IMR-90 (cell line): ENCODE measurements at regions not wholly inside any gene's neighbourhood (a gene's known extent, or its start where the extent isn't known, plus 50 kb on each side); places are given as distances from the start of the nearest gene placed in this dataset.

Source experiments
- ATAC-seq: fragments of 200-7000 bp; cut with Tn5 transposase; 2 replicates; pipeline ENCODE4 v1.9.1; 2020; ENCODE audit warnings: low read depth, mild to moderate bottlenecking, moderate library complexity
- BruUV-seq: library from RNA; stranded (reverse); fragments of 400-500 nt; replicated peaks from 2 replicates; lab custom pipeline; 2021; lab: Mats Ljungman, UMichigan
- CTCF ChIA-PET: fragments of 300-600 bp; formaldehyde crosslinking; extraction: SDS; loops from one replicate; lab custom pipeline; 2021; ENCODE audit warnings: antibody characterized with exemption; lab: Yijun Ruan, JAX
- POLR2A ChIA-PET: fragments of 300-600 bp; sonication (Branson Sonifier 250); formaldehyde crosslinking; loops from one replicate; lab custom pipeline; 2022; ENCODE audit warnings: antibody characterized with exemption; ENCODE audit not compliant: unreplicated experiment; lab: Charles Lee
- DNase-seq: peaks from one replicate; pipeline ENCODE4 v3.0.0; 2013
- H2AFZ ChIP-seq: replicated peaks from 2 replicates; pipeline ENCODE3; 2013; ENCODE audit warnings: low read length, mild to moderate bottlenecking; ENCODE audit not compliant: poor library complexity
- H2AK5ac ChIP-seq: 2 replicates; pipeline ENCODE4 v1.6.1; 2013; ENCODE audit warnings: low read depth, low read length, inconsistent platforms
- H2AK9ac ChIP-seq: replicated peaks from 2 replicates; pipeline ENCODE3; 2013; ENCODE audit warnings: mild to moderate bottlenecking, low read depth, low read length, moderate library complexity; ENCODE audit not compliant: poor library complexity
- H2BK120ac ChIP-seq: 2 replicates; pipeline ENCODE4 v1.6.1; 2013; ENCODE audit warnings: low read depth, low read length, inconsistent platforms
- H2BK15ac ChIP-seq: 3 replicates; pipeline ENCODE4 v1.6.1; 2013; ENCODE audit warnings: low read depth, low read length, inconsistent platforms
- H2BK20ac ChIP-seq: 2 replicates; pipeline ENCODE4 v1.6.1; 2013; ENCODE audit warnings: low read depth, mild to moderate bottlenecking, inconsistent platforms, low read length, moderate library complexity
- H2BK5ac ChIP-seq: 2 replicates; pipeline ENCODE4 v1.6.1; 2013; ENCODE audit warnings: mild to moderate bottlenecking, low read depth, low read length, inconsistent platforms; ENCODE audit not compliant: poor library complexity, severe bottlenecking
- H3K14ac ChIP-seq: replicated peaks from 2 replicates; pipeline ENCODE4 v1.6.1; 2013; ENCODE audit warnings: low read depth, low read length, inconsistent platforms
- H3K18ac ChIP-seq: 2 replicates; pipeline ENCODE4 v1.6.1; 2013; ENCODE audit warnings: low read depth, low read length, control low read depth
- H3K23ac ChIP-seq: 2 replicates; pipeline ENCODE4 v1.6.1; 2013; ENCODE audit warnings: low read depth, low read length, inconsistent platforms
- H3K27ac ChIP-seq: 2 replicates; pipeline ENCODE4 v1.5.1; 2013; ENCODE audit warnings: mild to moderate bottlenecking, control low read depth, low read length; ENCODE audit not compliant: insufficient read depth
- H3K27me3 ChIP-seq: 2 replicates; pipeline ENCODE4 v1.6.1; 2013; ENCODE audit warnings: low read length; ENCODE audit not compliant: control insufficient read depth, insufficient read depth
- H3K36me3 ChIP-seq: 2 replicates; pipeline ENCODE4 v1.6.1; 2013; ENCODE audit warnings: low read length, mixed read lengths; ENCODE audit not compliant: control insufficient read depth, insufficient read depth
- H3K4ac ChIP-seq: 2 replicates; pipeline ENCODE4 v1.6.1; 2013; ENCODE audit warnings: low read depth, low read length, inconsistent platforms
- H3K4me1 ChIP-seq: 2 replicates; pipeline ENCODE4 v1.6.1; 2013; ENCODE audit warnings: low read length, mixed read lengths; ENCODE audit not compliant: control insufficient read depth, insufficient read depth
- H3K4me2 ChIP-seq: 2 replicates; pipeline ENCODE4 v1.6.1; 2013; ENCODE audit warnings: low read depth, mild to moderate bottlenecking, control low read depth, low read length, moderate library complexity
- H3K4me3 ChIP-seq: 2 replicates; pipeline ENCODE4 v1.5.1; 2013; ENCODE audit warnings: low read depth, mild to moderate bottlenecking, control low read depth, low read length, moderate library complexity; ENCODE audit not compliant: insufficient read depth
- H3K56ac ChIP-seq: 2 replicates; pipeline ENCODE4 v1.6.1; 2013; ENCODE audit warnings: low read length, inconsistent platforms; ENCODE audit not compliant: insufficient read depth; ENCODE audit errors: extremely low read depth
- H3K79me1 ChIP-seq, 2 experiments: 2 replicates each; pipeline ENCODE4 v1.6.1; 2013; ENCODE audit warnings: low read length in 2 of 2, inconsistent platforms in 1 of 2, low read depth in 1 of 2
- H3K9ac ChIP-seq: 2 replicates; pipeline ENCODE4 v1.6.1; 2013; ENCODE audit warnings: low read depth, low read length, control low read depth
- H3K9me1 ChIP-seq: 2 replicates; pipeline ENCODE4 v1.6.1; 2013; ENCODE audit warnings: low read length, inconsistent platforms; ENCODE audit not compliant: insufficient read depth
- H3K9me3 ChIP-seq: 2 replicates; pipeline ENCODE4 v1.6.1; 2013; ENCODE audit warnings: low read length; ENCODE audit not compliant: control insufficient read depth, insufficient read depth
- H4K20me1 ChIP-seq: 2 replicates; pipeline ENCODE4 v1.6.1; 2013; ENCODE audit warnings: low read length, inconsistent platforms; ENCODE audit not compliant: insufficient read depth
- H4K5ac ChIP-seq: 2 replicates; pipeline ENCODE4 v1.6.1; 2013; ENCODE audit warnings: mild to moderate bottlenecking, low read depth, low read length, control low read depth
- H4K8ac ChIP-seq, 2 experiments: 2 replicates each; pipeline ENCODE4 v1.6.1; 2013; ENCODE audit warnings: low read depth in 2 of 2, low read length in 2 of 2, control low read depth in 1 of 2, inconsistent platforms in 1 of 2
- H4K91ac ChIP-seq: 2 replicates; pipeline ENCODE4 v1.6.1; 2013; ENCODE audit warnings: low read depth, low read length, inconsistent platforms; ENCODE audit not compliant: insufficient read depth
- BHLHE40 ChIP-seq: fragments of 150-350 bp; IDR thresholded peaks from 2 replicates; pipeline ENCODE4 v1.6.1; 2016; ENCODE audit warnings: mild to moderate bottlenecking, low read depth, low read length
- CEBPB ChIP-seq: IDR thresholded peaks from 2 replicates; pipeline ENCODE4 v1.6.1; 2012; ENCODE audit warnings: low read depth, low read length, improper control_type of control experiment
- CHD1 ChIP-seq: IDR thresholded peaks from 2 replicates; pipeline ENCODE4 v1.6.1; 2012; ENCODE audit warnings: low read depth, low read length, improper control_type of control experiment
- FOS ChIP-seq: fragments of 150-350 bp; IDR thresholded peaks from 2 replicates; pipeline ENCODE4 v1.6.1; 2016; ENCODE audit warnings: low read depth, low read length
- MAFK ChIP-seq: IDR thresholded peaks from 2 replicates; pipeline ENCODE4 v1.6.1; 2012; ENCODE audit warnings: low read depth, low read length, improper control_type of control experiment
- MAZ ChIP-seq: IDR thresholded peaks from 2 replicates; pipeline ENCODE4 v1.6.1; 2012; ENCODE audit warnings: low read depth, mild to moderate bottlenecking, low read length, improper control_type of control experiment, moderate library complexity, borderline replicate concordance
- MXI1 ChIP-seq: IDR thresholded peaks from 2 replicates; pipeline ENCODE4 v1.6.1; 2012; ENCODE audit warnings: low read depth, mild to moderate bottlenecking, low read length, moderate library complexity, borderline replicate concordance
- NFE2L2 ChIP-seq: fragments of 150-350 bp; IDR thresholded peaks from 2 replicates; pipeline ENCODE4 v1.6.1; 2016; ENCODE audit warnings: low read depth, mild to moderate bottlenecking, low read length
- POLR2A ChIP-seq: IDR thresholded peaks from 2 replicates; pipeline ENCODE4 v1.6.1; 2012; ENCODE audit warnings: mild to moderate bottlenecking, low read depth, low read length
- RAD21 ChIP-seq: IDR thresholded peaks from 2 replicates; pipeline ENCODE4 v1.6.1; 2012; ENCODE audit warnings: low read length, improper control_type of control experiment
- RCOR1 ChIP-seq: IDR thresholded peaks from 2 replicates; pipeline ENCODE4 v1.6.1; 2012; ENCODE audit warnings: mild to moderate bottlenecking, low read length, improper control_type of control experiment; ENCODE audit not compliant: insufficient replicate concordance
- dilution Hi-C: fragments of 300-500 bp; cut with HindIII; formaldehyde crosslinking; loops from one replicate; pipeline ENCODE4 v1.14.3; 2018; ENCODE audit warnings: low sequenced_read_pairs; ENCODE audit not compliant: unreplicated experiment
- in situ Hi-C: fragments of 300-500 bp; cut with MboI; formaldehyde crosslinking; loops from 3 replicates; pipeline ENCODE4 v1.14.3; 2019; ENCODE audit warnings: low sequenced_read_pairs, inconsistent platforms, mixed read lengths
- intact Hi-C: fragments of 100-400 bp; cut with micrococcal nuclease; formaldehyde crosslinking; loops from 2 replicates; pipeline ENCODE4 v1.10.0; 2022
- TF ChIP-seq, protein P1 (sequence below): conservative IDR thresholded peaks from 2 replicates; pipeline ENCODE4 v1.5.1; 2012; ENCODE audit warnings: mild to moderate bottlenecking, low read depth, low read length, improper control_type of control experiment
- TF ChIP-seq, protein P2 (sequence below): fragments of 150-350 bp; IDR thresholded peaks from 2 replicates; pipeline ENCODE4 v1.6.1; 2016; ENCODE audit warnings: low read depth, mild to moderate bottlenecking, low read length, moderate library complexity, borderline replicate concordance

DNA sequence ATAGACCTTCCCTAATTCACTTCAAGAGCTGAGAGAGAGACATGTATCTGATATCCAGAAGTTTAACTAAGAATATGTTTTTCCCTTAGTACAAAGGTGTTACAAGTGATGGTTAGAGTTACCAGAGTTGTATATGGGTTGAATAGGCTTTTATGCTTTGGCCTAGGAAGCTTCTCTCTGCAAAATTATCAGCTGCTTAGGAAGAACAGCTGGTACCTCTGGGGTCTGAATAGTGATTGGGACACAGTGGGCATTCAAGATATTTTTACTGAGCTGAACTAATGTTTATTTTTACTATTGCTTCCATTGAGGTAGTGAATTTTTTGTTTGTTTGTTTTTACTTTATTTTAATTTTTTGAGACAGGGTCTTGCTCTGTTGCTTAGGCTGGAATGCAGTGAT, 67.6 kb upstream of the BASP1 start:
- Histone ChIP-seq H2AFZ (no peak overlapping the region), H3K4me3 (no peak overlapping the region), H2BK5ac (no peak overlapping the region), H3K14ac (no peak overlapping the region), H2BK20ac (no peak overlapping the region), H3K79me1 (no peaks in the 10 kb centered on the region; a peak in 1 of 4 replicates), H3K27ac (no peak overlapping the region), H3K9me1 (peaks cover 9% of the 10 kb centered on the region; the same call in 1 of the 2 replicates), H4K91ac (no peak overlapping the region), H3K56ac (no peak overlapping the region), H2AK9ac (no peak overlapping the region), H3K18ac (peak overlapping the region; percentile 56; the same call in 1 of the 2 replicates), H3K4me2 (no peak overlapping the region), H3K27me3 (no peaks in the 10 kb centered on the region), H2BK120ac (no peak overlapping the region), H3K4me1 (peaks cover 22% of the 10 kb centered on the region), H3K9ac (no peak overlapping the region), H2AK5ac (0 out of 2 replicates have a peak overlapping the region, but pooled peaks have one; percentile 59), H3K9me3 (no peaks in the 10 kb centered on the region), H3K23ac (no peak overlapping the region), H4K20me1 (no peaks in the 10 kb centered on the region), H2BK15ac (0 out of 3 replicates have a peak overlapping the region, but pooled peaks have one; percentile 64), H3K36me3 (no peaks in the 10 kb centered on the region), H3K4ac (no peak overlapping the region), H4K8ac (peak overlapping the region in 1 of 2 experiments; percentile 7; a peak in 1 of 4 replicates), H4K5ac (no peak overlapping the region)
- no TSS peak for BruUV-seq
- TF ChIP-seq, protein P1, sequence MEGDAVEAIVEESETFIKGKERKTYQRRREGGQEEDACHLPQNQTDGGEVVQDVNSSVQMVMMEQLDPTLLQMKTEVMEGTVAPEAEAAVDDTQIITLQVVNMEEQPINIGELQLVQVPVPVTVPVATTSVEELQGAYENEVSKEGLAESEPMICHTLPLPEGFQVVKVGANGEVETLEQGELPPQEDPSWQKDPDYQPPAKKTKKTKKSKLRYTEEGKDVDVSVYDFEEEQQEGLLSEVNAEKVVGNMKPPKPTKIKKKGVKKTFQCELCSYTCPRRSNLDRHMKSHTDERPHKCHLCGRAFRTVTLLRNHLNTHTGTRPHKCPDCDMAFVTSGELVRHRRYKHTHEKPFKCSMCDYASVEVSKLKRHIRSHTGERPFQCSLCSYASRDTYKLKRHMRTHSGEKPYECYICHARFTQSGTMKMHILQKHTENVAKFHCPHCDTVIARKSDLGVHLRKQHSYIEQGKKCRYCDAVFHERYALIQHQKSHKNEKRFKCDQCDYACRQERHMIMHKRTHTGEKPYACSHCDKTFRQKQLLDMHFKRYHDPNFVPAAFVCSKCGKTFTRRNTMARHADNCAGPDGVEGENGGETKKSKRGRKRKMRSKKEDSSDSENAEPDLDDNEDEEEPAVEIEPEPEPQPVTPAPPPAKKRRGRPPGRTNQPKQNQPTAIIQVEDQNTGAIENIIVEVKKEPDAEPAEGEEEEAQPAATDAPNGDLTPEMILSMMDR, result no peak
- TF ChIP-seq MAFK (no peak), MXI1 (no peak), RAD21 (no peak), RCOR1 (no peak), POLR2A (no peak), CHD1 (no peak), FOS (no peak), CEBPB (no peak), MAZ (no peak), BHLHE40 (no peak), NFE2L2 (no peak)
- TF ChIP-seq, protein P2, sequence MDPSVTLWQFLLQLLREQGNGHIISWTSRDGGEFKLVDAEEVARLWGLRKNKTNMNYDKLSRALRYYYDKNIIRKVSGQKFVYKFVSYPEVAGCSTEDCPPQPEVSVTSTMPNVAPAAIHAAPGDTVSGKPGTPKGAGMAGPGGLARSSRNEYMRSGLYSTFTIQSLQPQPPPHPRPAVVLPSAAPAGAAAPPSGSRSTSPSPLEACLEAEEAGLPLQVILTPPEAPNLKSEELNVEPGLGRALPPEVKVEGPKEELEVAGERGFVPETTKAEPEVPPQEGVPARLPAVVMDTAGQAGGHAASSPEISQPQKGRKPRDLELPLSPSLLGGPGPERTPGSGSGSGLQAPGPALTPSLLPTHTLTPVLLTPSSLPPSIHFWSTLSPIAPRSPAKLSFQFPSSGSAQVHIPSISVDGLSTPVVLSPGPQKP, result no peak
- intact Hi-C loops (no loop called here), in situ Hi-C loops (no loop called here), dilution Hi-C loops (no loop called here)
- no peak for DNase-seq
- ATAC-seq, result no peak
- ChIA-PET POLR2A (no interaction called here), CTCF (interaction anchor here (0.7 to 1.2 kb wide), 2 partner anchors 17 to 56 kb away, joined by 3 to 6 read pairs; no protein-coding TSS in a partner anchor)
